AG20443 (cell line): ENCODE measurements at regions not wholly inside any gene's neighbourhood (a gene's known extent, or its start where the extent isn't known, plus 50 kb on each side); places are given as distances from the start of the nearest gene placed in this dataset.

Source experiments
- DNase-seq: peaks from one replicate; pipeline ENCODE4 v3.0.0; 2012; ENCODE audit warnings: low spot score, mixed read lengths

DNA sequence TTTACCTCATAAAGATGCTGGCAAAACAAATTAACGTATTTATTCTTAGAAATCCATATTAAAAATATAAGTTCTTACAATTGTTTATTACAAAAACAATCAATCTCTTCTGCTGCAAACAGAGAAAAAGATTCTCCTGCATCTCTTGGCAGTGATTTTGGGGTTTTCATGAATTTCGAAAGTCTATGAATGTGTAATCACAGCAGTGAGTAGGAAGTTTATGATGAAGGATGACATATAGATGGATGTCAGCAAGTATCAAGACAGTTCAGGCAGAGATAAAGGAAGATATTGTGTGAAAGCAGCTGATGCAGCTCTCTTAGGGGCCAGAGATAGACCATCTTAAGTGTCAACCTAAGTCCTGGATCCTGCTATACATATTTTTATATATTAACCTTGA, 196.9 kb upstream of the BANK1 start:
- no peak for DNase-seq

DNA sequence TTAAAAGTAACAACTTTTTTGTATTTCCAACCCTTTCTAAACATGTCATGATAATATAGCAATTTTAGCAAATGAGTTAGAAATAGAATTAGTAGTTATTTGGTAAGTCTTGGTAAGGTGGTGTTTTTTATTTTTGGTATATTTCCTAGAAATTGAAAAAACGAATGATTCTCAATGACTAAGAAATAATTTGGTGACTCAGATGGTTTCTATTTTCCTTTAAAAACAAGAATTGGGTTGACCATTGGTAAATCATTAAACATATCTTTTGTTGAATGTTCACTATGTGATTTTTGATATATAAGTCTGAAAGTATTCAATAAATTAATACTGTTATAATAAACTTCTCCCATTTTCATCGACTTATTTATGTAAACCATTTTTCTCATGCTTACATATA, 206.2 kb upstream of the BANK1 start:
- DNase-seq = no peak

DNA sequence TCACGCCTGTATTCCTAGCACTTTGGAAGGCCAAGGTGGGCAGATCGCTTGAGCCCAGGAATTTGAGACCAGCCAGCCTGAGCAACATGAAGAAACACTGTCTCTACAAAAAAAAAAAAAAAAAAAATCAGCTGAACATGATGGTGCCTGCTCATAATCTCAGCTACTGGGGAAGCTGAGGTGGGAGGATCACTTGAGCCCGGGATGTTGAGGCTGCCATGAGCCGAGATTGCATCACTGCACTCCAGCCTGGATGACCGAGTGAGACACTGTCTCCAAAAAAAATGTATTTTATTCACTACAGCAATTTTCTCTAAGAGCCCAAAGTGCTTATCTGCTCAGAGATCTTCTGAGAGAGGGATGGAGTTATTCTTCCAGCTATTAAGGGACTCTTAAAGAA, 215.8 kb upstream of the PPP3CA start:
- DNase-seq = no peak

DNA sequence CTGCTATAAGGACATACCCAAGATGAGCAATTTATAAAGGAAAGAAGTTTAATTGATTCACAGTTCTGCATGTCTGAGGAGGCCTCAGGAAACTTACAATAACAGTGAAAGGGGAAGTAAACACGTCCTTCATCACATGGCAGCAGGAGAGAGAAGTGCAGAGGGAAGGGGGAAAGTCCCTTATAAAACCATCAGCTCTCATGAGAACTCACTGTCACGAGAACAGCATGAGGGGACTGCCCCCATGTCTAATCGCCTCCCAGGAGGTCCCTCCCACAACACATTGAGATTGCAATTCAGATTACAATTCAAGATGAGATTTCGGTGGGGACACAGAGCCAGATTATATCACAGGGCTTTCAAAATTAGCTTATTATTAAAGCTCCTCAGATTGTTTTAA, 209.5 kb upstream of the PPP3CA start:
- DNase-seq = no peak

GRCh38 chr4:101555341-101555880, 208.1 kb upstream of the PPP3CA start:
- no peak for DNase-seq

DNA sequence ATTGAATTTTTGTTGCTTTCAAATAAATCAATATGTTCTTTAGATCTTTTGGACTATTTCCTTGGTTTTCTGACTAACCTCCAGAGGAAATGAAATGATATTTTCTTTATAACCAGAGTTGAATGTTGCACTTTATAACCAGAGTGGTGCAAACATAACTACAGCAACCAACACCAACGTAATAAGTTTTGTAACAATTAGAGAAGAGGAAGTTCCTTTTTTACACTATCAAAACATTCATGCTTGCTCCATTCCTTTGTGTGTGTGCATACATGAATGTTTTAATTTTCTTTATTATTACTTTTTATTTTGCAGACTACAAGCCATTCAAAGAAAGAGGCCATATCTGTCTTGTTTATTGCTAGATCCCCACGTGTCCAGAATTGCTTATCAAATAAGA, 193.0 kb upstream of the PPP3CA start:
- no peak for DNase-seq

DNA sequence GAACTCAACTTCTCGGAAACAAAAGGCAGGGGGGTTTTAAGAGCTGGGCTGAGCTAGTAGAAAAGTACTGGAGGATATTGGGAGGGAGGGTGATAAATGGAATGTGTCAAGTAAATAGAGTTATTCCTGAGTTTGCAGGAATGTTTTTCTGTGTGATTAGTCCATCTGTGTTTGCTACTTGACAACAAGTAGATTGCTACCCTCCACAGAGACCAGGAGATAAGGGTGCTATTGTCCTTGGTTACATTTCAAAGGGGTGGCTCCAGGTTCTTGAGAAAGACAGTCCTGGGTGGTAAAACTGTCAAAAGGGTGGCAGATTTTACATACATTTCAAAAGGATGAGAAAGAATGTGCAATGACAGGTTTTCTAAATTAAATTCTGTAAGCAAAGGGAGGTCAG, 181.2 kb upstream of the PPP3CA start:
- no peak for DNase-seq

DNA sequence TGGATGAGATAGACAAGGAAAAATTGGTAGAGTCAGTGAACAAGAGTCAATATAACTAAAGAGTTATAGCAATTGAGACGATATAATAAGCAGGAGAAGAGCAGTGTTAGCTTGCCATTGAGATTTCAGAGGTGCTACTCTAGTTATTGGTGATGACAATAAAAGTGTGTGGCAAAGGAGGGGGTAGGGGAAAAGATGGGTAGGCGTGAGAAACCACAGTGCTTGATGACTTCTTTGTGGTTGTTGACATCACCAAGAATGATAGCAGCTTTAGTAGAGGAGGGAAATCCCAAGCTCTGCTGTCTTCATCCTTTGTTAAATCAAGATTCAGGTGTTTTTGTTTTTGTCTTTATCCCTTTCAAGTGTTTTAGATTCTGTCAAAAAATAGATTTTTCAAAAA, 179.9 kb upstream of the PPP3CA start:
- DNase-seq = no peak

DNA sequence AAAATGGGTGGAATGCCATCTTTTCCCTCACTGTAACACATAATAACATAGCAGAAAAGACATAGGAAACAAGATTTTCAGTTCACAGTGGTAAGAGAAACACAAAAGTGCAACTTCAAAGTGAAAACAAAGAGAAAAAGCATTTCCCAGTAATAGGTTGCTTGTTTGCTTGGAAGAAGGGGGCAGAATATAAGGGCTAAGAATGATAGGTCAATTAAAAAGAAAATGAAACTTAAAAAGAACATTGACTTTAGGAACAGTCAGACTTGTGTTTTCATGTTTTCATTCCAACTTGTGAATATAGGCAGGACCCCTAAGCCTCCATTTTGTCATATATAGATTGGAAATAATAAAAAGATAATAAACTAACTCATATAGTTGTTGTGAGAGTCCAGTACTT, 168.2 kb upstream of the PPP3CA start:
- DNase-seq = no peak

DNA sequence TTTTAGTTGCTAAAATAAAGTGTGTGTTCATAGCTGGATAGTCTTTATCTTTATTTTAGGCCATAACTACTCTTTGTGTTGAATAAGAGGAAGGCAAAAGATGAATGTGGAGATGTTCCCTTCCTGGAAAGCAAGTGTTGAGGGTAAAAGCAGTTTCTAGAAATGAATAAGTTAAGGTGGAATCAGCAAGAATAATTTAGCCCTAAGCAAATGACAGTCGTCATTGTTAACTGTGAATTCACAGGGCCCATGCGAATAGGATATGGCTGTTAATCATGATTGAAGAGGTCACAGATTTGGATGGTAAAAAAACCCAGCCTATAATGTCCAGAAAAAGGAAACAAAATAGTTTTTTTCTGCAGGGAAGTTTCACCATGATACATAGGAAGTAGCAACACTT, 167.8 kb upstream of the PPP3CA start:
- DNase-seq = no peak

DNA sequence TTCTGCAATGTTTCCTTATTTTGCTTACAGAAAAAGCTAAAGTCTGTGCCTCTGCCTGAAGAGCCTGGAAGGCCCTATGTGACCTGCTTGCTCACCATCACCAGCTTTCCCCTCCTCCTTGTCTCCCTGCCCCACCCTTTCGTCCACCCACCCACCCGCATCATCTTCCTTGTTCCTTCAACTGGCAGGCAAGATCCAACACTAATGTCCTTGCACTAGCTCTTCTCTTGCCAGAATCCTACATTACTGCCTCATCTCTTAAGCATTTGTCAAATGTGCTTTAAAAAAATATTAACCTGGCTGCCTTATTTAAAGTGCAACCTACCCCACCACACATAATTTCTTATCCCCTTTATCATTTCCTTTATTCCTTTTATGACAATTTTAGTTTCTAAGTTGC, 165.1 kb upstream of the PPP3CA start:
- DNase-seq = no peak

GRCh38 chr4:101501421-101501820, 154.1 kb upstream of the PPP3CA start:
- no peak for DNase-seq

DNA sequence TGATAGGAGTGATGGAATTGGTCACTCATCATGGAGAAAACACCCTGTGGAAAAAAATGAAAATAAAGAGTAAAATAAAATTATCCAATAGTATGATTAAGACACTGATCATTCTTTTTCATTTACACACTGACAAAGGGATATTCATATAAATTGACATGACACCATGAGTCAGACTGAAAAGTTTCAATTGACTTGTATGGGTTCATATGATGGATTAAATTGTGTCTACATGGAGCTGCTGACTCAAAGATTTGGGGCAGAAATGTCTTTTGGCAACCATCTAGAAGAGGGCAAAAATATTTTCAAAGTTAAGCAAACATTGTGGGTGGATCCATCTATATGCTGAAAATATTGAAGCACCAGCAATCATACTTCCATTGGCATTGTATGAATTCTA, 153.4 kb upstream of the PPP3CA start:
- no peak for DNase-seq

DNA sequence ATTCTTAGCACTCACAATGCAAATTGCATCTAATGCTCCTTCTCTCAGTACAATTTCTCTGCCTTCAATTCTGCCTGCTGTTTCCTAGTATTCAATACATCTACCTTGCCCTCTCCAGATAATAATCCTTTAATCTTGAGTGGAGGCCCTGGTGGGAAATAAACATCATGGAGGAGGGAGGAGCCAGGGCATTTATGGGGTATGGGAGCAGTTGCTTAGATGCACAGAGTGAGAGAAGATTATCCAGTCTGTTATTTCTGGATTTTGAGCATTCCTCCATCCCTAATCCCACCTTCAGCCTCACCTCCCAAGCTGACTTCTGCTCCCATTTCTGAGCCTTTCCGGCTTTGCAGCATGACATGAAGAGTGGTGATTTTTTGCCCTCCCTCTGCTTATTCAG, 127.9 kb upstream of the PPP3CA start:
- peak; percentile 37 for DNase-seq

- no peak for DNase-seq
These were observed 123.9 kb upstream of the PPP3CA start for GRCh38 chr4:101471201-101471600.

- DNase-seq = no peak
These were observed 117.3 kb upstream of the PPP3CA start for GRCh38 chr4:101464596-101464995.

DNA sequence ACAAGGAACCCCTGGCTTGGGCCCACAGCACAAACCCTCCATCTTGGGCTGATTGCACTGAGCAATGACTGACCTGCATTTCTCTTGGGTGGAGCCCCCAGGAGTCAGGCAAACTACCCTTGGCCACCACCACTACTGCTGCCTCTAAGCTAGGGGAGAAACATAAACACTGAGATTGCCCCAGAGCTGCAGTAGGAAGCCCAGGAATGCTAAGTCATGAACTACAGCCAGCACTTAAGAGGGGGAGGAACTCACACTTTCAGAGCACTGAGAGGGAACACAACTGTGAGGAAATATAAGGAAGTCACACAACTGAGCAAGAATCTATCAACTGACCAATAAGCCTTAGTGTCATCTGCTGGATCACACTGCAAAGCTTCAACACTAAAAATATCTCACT, 111.6 kb upstream of the PPP3CA start:
- DNase-seq = no peak

GRCh38 chr4:101458473-101458872, 111.1 kb upstream of the PPP3CA start:
- no peak for DNase-seq

DNA sequence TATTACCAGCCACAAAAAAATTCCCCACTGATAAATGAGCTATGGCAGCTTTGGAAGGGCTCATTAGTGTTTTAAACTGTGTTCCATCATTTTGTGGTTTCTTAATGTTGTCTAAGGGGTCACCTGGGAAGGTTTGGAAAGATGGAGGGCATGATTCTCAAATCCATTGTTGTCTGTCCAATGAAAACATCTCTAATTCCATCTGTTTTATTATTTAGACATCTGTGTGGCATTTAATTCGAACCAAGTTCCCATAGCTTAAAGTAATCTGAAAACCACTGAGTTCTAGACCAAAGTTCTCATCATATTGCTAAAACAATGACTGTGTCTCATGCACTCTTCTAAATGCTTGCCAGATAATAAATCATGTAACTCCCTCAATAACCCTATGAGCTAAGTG, 103.8 kb upstream of the PPP3CA start:
- no peak for DNase-seq

DNA sequence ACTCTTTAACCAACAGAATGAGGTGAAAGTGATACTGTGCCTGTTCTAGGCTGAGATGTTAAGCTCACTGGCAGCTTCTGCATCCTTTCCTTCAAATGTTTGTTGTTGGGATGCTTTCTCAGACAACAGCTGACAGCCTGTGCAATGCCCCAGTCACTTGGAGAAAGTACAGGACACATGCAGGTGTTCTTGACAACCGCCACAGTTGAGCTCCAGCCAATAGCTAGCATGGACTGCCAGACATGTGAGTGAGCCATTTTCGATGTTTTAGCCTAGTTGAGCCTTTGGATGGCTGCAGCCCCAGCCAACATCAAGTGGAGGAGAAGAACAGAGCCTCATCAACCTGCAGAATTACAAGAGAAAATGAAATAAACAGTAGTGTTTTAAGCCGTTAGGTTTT, 94.1 kb upstream of the PPP3CA start:
- no peak for DNase-seq

GRCh38 chr4:101439926-101440325, 92.6 kb upstream of the PPP3CA start:
- DNase-seq = peak; percentile 27

DNA sequence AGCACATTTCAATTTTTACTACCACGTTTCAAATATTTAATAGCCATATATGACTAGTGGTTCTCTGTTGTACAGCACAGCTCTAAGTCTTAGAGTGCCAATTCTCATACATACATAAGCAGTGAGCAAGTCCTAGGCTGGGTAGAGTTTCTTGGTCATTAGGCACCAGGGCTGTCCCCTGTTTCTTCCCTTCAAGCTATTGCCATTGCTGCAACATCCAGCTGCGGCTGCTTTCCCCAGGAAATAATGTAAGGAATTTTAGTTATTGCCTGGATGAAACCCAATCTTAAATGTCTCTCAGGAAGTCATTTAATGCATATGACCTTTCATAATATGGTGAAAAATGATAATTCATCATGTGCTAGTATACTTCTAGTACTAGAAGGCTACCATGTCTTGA, 74.1 kb upstream of the PPP3CA start:
- DNase-seq = no peak

DNA sequence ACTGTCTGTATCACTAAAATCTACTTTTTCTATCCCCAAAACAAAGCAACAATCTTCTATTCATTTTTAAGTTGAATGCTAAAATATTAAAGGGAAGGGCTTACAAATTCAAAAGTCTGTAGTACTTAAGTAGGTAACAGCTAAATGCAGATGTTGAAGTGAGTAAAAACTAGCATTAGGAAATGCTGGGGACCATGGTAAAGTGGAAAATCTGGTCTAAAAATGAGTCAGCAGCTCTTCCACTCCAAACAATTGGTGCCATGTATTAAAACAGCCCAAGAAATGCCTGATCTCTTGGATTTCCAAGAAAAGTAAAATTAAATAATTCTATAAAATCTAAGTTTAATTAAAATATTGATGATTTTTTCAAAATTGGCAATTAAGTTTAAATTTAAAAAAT, 73.3 kb upstream of the PPP3CA start:
- DNase-seq = no peak

DNA sequence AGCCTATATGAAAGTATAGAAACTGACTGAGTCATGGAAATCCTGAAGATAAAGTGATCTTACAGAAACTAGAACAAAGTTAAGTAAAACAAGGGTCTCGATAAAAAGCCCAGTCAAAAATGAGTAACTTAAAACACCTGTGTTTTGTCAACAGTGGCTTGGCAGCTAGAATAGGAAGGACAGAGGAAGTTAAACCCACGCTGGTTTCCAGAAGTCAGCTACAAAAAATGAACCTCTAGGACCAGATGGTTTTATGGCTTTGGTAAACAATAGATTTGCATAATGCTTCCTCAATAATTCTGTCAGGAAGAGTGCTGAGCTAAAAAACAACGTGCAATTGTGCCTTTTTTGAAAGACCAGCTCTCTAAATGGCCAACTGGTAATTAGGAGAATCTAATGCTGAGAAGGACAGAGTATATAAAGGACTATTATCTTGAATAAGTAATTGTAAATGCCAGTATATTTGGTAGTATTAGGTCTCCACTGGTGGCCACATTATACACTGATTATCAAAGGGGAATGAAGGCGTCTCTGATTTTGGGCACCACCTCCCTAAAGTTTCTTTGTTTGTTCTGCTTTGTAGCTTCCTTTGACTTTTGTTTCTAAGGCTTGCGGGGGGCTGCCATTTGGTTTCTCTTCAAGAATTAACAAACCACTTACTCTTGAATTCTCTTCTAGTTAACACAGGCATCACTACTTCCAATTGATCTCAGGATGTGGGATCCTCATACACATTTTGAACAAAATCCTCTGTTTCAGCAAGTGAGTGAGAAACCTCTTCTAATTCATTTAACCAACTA, 72.2 kb upstream of the PPP3CA start:
- no peak for DNase-seq
